ENCODE measurements at regions not wholly inside any gene's neighbourhood (a gene's known extent, or its start where the extent isn't known, plus 50 kb on each side); places are given as distances from the start of the nearest gene placed in this dataset.

DNA sequence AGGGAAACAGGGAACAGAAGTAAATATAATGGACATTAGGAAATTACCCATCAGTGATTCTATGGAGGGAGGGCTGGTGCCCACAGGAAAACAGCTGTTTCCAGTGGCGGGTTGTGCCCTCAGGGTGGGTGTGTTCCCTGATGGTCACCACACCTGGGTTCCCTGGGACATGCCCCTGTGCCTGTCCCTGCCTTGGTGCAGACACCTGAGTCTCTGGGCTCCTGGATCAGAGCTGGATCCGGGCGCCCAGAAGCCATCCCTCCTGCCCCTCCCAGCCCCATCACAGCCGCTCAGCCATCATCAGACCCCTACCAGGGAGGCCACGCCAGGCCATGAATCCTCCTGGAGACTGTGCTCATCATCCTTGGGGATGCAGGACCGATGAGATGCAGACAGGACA lies 307.2 kb upstream of the SFSWAP start:
- TF ChIP-seq, protein P1, sequence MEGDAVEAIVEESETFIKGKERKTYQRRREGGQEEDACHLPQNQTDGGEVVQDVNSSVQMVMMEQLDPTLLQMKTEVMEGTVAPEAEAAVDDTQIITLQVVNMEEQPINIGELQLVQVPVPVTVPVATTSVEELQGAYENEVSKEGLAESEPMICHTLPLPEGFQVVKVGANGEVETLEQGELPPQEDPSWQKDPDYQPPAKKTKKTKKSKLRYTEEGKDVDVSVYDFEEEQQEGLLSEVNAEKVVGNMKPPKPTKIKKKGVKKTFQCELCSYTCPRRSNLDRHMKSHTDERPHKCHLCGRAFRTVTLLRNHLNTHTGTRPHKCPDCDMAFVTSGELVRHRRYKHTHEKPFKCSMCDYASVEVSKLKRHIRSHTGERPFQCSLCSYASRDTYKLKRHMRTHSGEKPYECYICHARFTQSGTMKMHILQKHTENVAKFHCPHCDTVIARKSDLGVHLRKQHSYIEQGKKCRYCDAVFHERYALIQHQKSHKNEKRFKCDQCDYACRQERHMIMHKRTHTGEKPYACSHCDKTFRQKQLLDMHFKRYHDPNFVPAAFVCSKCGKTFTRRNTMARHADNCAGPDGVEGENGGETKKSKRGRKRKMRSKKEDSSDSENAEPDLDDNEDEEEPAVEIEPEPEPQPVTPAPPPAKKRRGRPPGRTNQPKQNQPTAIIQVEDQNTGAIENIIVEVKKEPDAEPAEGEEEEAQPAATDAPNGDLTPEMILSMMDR (IDR thresholded peaks at IDR 0.05; ENCODE audit: low read length), result no peak
- TF ChIP-seq EZH2 (IDR thresholded peaks at IDR 0.05; ENCODE audit: borderline replicate concordance, low read length), result no peak

Data from OCI-LY1 (cell line).